Stomach (tissue), 4 donors: ENCODE measurements at regions not wholly inside any gene's neighbourhood (a gene's known extent, or its start where the extent isn't known, plus 50 kb on each side); places are given as distances from the start of the nearest gene placed in this dataset.

Experiments
- POLR2A ChIP-seq, 4 donors: fragments of 450-650 bp; IDR thresholded peaks; one replicate each; pipeline ENCODE4 v1.6.1; 2016; ENCODE audit warnings: antibody characterized with exemption in 4 of 4, control low read depth in 2 of 4, mild to moderate bottlenecking in 1 of 4, moderate library complexity in 1 of 4
- POLR2AphosphoS5 ChIP-seq, 3 donors: sonication (generic); formaldehyde crosslinking; IDR thresholded peaks; one replicate each; pipeline ENCODE4 v1.6.1; 2016; ENCODE audit warnings: antibody characterized with exemption in 3 of 3
- TF ChIP-seq, protein P1 (sequence below), 7 experiments: fragments of 450-650 bp in 4 of 7; fragments of 200-600 bp in 3 of 7; sonication (generic) in 3 of 7; IDR thresholded peaks; one replicate each; pipeline ENCODE4 v1.5.1; 2016 to 2019; ENCODE audit warnings: antibody characterized with exemption in 7 of 7, control low read depth in 2 of 7, mild to moderate bottlenecking in 1 of 7

DNA sequence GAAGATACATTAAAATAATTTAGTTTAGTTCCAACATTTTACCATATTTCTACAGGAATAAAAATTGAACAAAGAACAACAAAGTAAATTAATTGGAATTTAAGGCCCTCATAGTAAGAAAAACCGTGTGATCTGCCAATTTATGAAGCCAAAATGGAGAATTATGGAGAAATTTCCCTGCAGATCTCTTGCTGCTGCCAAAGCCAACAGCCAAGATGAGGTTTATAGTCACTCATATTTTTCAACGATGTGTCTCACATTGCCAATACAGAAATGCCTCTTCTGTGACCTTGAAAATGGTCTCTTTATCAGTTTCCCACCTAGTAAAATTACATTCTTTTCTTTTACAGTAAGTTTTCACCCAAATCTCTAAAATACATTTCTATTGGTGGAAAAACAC lies 317.2 kb upstream of the FIGN start:
- TF ChIP-seq, protein P1, sequence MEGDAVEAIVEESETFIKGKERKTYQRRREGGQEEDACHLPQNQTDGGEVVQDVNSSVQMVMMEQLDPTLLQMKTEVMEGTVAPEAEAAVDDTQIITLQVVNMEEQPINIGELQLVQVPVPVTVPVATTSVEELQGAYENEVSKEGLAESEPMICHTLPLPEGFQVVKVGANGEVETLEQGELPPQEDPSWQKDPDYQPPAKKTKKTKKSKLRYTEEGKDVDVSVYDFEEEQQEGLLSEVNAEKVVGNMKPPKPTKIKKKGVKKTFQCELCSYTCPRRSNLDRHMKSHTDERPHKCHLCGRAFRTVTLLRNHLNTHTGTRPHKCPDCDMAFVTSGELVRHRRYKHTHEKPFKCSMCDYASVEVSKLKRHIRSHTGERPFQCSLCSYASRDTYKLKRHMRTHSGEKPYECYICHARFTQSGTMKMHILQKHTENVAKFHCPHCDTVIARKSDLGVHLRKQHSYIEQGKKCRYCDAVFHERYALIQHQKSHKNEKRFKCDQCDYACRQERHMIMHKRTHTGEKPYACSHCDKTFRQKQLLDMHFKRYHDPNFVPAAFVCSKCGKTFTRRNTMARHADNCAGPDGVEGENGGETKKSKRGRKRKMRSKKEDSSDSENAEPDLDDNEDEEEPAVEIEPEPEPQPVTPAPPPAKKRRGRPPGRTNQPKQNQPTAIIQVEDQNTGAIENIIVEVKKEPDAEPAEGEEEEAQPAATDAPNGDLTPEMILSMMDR (IDR thresholded peaks at IDR 0.05): no peak
- TF ChIP-seq POLR2AphosphoS5 (IDR thresholded peaks at IDR 0.05) (no peak), POLR2A (IDR thresholded peaks at IDR 0.05) (no peak)
